ENCODE measurements at regions not wholly inside any gene's neighbourhood (a gene's known extent, or its start where the extent isn't known, plus 50 kb on each side); places are given as distances from the start of the nearest gene placed in this dataset.

DNA sequence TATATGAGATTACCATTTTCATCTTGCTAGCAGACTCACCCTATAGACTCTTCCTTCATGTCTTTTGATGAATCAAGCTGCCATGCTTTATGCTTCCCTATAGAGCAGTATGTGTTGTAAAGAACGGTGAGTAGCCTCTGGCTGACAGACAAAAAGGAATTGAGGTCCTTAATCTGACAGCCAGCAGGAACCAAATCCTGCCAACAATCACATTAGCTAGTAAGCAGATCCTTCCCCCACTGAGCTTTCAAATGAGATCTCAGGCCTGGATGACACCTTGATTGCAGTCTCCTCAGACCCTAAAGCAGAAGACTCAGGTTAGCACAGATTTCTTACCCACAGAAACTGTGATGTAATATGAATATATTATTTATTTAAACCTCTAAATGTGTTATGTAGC, 577.0 kb downstream of the CDH11 start:
- Histone ChIP-seq H3K9me3 (replicated peaks; ENCODE audit: control insufficient read depth, insufficient read depth, low read length) (no peaks in the 10 kb centered on the region), H3K9ac (ENCODE audit: control insufficient read depth, insufficient read depth, low read length) (no peak overlapping the region), H3K27ac (ENCODE audit: control insufficient read depth, insufficient read depth) (no peak overlapping the region), H2AFZ (ENCODE audit: control insufficient read depth, low read depth, low read length) (no peak overlapping the region), H3K36me3 (ENCODE audit: control insufficient read depth in 2 of 2, insufficient read depth in 2 of 2, low read length in 1 of 2) (no peaks in the 10 kb centered on the region), H3K27me3 (replicated peaks in 1 of 2; ENCODE audit: control insufficient read depth in 2 of 2, insufficient read depth in 2 of 2, low read length in 1 of 2) (no peaks in the 10 kb centered on the region), H4K20me1 (ENCODE audit: control insufficient read depth, insufficient read depth) (no peaks in the 10 kb centered on the region), H3K79me2 (ENCODE audit: control insufficient read depth, insufficient read depth, low read length) (no peaks in the 10 kb centered on the region), H3K4me1 (ENCODE audit: control insufficient read depth, insufficient read depth, low read length) (no peaks in the 10 kb centered on the region), H3K4me3 (no peak overlapping the region), H3K4me2 (ENCODE audit: control insufficient read depth, insufficient read depth) (no peak overlapping the region)
- ATAC-seq, result no peak
- TF ChIP-seq, protein P1, sequence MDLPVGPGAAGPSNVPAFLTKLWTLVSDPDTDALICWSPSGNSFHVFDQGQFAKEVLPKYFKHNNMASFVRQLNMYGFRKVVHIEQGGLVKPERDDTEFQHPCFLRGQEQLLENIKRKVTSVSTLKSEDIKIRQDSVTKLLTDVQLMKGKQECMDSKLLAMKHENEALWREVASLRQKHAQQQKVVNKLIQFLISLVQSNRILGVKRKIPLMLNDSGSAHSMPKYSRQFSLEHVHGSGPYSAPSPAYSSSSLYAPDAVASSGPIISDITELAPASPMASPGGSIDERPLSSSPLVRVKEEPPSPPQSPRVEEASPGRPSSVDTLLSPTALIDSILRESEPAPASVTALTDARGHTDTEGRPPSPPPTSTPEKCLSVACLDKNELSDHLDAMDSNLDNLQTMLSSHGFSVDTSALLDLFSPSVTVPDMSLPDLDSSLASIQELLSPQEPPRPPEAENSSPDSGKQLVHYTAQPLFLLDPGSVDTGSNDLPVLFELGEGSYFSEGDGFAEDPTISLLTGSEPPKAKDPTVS (IDR thresholded peaks at IDR 0.05; ENCODE audit: low read depth, low read length), result no peak
- TF ChIP-seq MTA2 (IDR thresholded peaks at IDR 0.05; ENCODE audit: low read depth) (no peak), BMI1 (IDR thresholded peaks at IDR 0.05; ENCODE audit: borderline replicate concordance) (no peak), ASH2L (IDR thresholded peaks at IDR 0.05; ENCODE audit: borderline replicate concordance, low read depth) (no peak), HDAC6 (IDR thresholded peaks at IDR 0.05; ENCODE audit: unreplicated experiment) (no peak), SUPT20H (IDR thresholded peaks at IDR 0.05; ENCODE audit: borderline replicate concordance, control insufficient read depth, low read depth, low read length) (no peak), SMAD1 (IDR thresholded peaks at IDR 0.05; ENCODE audit: low read depth, partially characterized antibody) (no peak), RFX5 (IDR thresholded peaks at IDR 0.05; ENCODE audit: low read depth, low read length) (no peak), SMAD5 (IDR thresholded peaks at IDR 0.05; ENCODE audit: low read depth) (no peak), MEF2A (IDR thresholded peaks at IDR 0.05; ENCODE audit: insufficient read depth, low read depth, low read length) (no peak), ZNF207 (IDR thresholded peaks at IDR 0.05; ENCODE audit: borderline replicate concordance) (no peak)
- TF ChIP-seq, protein P2, sequence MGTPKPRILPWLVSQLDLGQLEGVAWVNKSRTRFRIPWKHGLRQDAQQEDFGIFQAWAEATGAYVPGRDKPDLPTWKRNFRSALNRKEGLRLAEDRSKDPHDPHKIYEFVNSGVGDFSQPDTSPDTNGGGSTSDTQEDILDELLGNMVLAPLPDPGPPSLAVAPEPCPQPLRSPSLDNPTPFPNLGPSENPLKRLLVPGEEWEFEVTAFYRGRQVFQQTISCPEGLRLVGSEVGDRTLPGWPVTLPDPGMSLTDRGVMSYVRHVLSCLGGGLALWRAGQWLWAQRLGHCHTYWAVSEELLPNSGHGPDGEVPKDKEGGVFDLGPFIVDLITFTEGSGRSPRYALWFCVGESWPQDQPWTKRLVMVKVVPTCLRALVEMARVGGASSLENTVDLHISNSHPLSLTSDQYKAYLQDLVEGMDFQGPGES (IDR thresholded peaks at IDR 0.05), result no peak
- POLR2A ChIA-PET, result no interaction called here
- SMC1A ChIA-PET (ENCODE audit: uncharacterized antibody, unreplicated experiment), result no interaction called here
- in situ Hi-C loops (cut with MboI) (no loop called here), intact Hi-C loops (cut with micrococcal nuclease; ENCODE audit: unreplicated experiment) (no loop called here)
- 0% methylated on average over 1 of the region's 1 CpG for WGBS (ENCODE audit: insufficient coverage, insufficient replicate concordance, low lambda C conversion rate, missing lambda C conversion rate)
- no peak for FAIRE-seq
- no peak for DNase-seq (ENCODE audit: low read depth, low spot score)
- RAD21 ChIA-PET (ENCODE audit: unreplicated experiment), result no interaction called here
- no TSS peak for BruUV-seq (replicated peaks)
- CTCF ChIA-PET, result interaction anchor here (1.7 kb wide), 1 partner anchor 14 kb away, joined by 4 read pairs; no protein-coding TSS in a partner anchor
